CD4-positive, alpha-beta T cell treated with Interleukin-1 beta for 1 hour (primary cell): ENCODE measurements at regions not wholly inside any gene's neighbourhood (a gene's known extent, or its start where the extent isn't known, plus 50 kb on each side); places are given as distances from the start of the nearest gene placed in this dataset.

Source experiments
- DNase-seq, 2 donors: peaks; one replicate each; pipeline ENCODE4 v3.0.0-alpha.2; 2020 to 2022

DNA sequence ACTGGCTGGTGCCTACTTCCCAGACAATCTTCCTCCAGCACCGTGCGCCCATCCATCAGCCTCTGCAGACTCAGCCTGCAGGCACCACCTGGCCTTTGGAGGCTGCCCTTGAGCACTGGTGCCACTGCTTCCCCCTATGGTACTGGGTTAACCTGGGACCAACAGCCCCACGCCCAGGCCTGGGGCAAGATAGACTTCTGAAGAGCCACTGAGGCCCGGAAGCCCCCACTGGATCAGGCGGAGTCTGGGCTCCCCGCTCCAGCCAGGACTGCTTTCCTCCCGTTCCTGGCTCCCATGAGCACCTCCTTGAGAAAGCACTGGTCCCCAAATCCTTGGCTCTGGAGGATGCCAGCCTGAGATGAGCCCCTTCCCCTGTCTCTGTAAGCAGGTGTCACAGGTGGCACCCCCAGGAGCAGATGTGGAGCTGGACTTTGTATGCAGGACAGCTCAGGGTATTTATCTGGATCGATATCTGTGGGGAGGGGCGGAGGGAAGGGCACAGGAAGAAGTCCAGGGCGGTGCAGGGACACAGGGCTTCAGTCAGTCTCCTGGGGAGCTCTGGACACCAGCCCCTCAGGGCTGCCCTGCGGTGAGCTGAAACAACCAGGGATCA is 206.5 kb upstream of the PPP2R2D start:
- no peak for DNase-seq

DNA sequence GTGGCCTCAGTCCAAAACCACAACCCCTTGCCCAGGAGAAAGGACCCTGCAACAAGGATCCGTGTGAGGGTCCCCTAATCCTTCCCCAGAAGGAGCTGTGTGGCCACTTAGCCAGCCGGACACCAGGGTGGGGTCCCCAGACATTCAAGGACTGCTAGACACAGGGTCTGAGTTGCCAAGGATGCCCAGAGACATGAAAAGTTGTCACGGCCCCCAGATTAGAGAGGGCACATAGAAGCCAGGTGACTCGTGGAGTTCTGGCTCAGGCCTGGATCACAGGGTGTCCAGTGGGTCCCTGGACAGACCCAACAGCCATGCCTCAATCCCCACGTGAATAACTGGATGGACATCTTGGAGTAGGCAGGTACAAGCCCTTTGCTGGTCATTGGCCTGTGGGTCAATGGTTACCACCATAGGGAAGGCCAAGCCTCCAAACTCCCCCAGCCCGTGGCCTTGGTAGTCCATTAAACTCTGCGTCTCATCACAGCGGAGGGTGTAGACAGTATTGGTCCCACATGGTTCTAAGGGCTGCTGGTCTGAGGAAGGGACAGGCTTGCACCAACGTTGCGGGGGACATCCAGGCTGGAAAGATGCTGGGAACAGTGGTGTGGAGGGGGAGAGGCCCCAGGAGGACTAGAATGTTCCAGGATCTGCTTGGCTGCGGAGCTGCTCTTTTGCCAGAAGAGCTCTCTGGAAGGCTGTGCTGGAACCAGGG is 205.9 kb upstream of the PPP2R2D start:
- DNase-seq, result no peak

GRCh38 chr10:131695496-131696165 is 205.2 kb upstream of the PPP2R2D start:
- DNase-seq, result no peak

- DNase-seq, result no peak
These were observed 203.2 kb upstream of the PPP2R2D start for GRCh38 chr10:131697476-131698128.

DNA sequence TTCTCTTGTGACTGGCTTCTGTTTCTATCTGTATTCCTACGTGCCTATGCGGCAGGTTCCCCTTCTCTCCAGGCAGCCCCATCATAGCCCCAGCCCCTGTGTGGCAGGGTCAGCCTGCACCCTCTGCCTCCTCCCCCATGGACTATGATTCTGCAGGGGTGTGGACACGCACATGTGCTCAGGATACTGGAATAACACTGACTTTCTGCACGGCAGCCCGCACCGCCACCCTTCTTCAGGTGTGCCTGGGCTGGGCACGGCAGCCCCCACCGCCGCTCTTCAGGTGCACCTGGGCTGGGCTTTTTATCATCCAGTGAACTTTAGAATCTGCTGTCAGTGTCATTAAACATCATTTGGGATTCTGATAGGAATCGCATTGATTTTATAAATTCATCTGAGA is 202.6 kb upstream of the PPP2R2D start:
- no peak for DNase-seq

GRCh38 chr10:131698986-131699385 is 201.8 kb upstream of the PPP2R2D start:
- DNase-seq, result no peak

DNA sequence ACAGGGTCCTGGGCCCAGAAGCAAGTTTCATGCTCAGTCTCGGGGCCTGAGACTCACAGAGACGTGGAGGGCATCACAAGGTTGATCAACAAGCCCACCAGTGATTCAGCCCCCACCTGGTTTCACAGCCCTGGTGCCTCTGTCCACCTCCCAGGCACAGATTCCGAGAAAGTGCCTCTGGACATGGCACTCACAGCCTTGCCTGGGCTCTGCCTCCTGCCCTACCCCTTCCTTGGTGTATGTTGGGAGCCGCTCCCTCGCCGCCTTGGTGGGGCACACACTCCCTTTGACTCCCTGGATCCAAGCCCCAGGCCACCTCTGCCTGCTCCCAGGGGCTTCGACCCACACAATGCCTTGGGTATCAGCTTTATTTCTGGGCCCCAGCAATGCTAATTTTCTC is 200.8 kb upstream of the PPP2R2D start:
- DNase-seq, result no peak

DNA sequence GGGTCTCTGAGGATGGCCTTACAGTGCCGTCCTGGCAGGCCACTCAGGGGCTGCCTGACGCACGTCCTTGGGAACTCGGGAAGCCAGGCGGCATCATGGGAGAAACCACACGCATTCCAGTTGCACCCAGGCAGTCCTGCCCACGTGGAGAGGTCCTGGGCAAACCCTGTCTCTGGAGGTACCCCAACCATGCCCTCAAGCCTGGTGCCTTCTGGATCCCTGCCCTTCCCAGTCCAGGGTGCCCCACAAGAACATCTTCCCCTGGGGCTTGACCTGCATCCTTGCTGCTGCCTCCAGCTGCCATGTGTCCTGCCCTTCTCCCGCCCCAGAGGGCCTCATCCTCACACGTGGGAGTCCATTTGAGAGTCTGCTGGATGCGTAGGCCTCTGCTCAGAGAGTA is 200.3 kb upstream of the PPP2R2D start:
- DNase-seq, result no peak

GRCh38 chr10:131701131-131701947 is 199.5 kb upstream of the PPP2R2D start:
- no peak for DNase-seq

DNA sequence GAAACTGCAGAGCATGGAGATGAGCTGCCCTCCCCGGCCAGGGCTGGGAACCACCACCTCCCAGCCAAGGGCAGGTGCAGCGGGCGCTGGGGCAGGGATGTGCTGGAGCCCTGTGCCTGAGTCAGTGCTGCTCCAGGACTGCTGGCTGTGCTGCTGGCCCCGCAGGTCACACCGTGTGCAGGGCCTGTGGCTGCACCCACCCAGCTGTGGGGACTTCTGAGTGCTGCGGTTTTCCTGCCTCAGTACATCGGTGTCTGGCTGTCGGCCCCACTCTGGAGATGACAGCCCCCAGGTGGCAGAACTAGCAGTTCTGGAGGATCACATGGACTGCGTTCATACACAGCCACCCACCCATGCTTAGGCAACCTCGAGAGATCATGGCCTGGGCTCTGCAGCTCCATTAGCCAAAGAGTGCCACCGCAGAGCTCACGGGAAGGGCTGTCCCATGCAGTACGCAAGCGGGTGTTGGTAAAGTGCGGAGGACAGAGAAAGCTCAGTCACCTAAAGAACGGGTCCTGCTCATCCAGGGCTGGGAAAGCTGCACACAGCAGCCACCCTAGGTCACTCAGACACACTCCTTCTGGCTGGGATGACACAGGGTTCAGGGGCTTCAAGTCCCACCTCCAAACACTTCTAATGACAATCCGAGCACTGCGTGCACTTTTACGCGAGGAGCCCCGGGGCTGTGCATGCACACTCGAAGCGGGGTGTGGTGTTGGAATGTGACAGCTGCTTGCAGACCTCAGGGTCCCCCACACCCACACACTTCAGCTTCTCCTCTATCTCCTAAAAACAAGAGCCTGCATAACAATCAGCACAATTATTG is 198.1 kb upstream of the PPP2R2D start:
- DNase-seq, result no peak

DNA sequence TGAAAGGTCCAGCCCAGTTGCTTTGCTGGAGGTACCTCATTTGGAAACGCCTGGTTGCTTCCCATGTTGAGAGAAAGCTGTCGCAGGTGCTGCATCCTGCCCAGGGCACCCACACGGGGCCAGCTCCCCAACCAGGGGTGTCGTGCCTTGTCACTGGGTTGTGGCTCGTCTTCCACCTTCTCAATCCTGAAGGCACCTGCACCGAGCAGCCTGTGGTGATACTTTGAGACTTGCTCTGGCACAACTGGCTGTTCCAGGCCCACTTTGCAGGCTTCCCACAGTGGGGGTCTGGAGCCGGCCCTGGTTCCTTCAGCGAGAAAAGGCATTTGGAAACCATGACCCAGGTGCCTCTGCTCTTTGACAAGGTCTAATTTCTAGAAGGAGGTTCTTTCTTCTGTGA is 197.3 kb upstream of the PPP2R2D start:
- DNase-seq, result no peak

DNA sequence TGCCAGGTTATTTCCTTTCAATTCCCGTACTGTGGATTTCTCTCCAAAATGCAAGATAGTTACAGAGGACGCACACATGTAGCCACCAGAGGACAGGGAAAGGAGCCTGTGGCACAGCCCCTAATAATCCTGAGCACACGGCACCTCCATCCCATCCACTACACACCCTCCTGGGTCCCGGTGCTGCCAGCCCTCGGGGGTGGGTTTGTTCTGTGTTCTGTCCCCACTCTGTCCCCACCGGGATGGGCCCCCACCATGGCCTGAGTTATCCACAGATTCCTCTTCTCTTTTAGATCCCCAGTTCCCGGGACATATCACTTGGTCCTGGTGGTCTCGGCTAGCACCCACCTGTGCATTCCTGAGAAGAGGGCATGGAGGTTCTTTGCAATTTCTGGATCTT is 196.9 kb upstream of the PPP2R2D start:
- no peak for DNase-seq

DNA sequence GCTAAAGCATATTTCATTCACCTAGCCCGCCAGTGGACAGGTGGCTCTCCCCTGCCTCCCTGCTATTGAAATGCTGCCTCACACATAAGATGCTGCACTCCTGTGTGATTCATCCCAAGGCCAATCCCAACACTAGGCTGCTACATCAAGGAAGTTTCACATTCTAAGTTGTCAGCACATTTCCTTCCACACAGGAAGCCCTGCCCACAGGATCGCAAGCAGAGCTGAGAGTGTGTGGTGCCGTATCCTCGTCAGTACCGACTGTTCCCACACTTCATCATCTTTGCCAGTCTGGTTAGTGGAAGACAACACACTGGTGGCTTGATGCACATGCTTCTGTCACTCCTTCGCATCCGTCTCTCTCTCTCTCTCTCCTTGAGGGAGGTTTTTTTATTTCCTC is 194.3 kb upstream of the PPP2R2D start:
- no peak for DNase-seq

DNA sequence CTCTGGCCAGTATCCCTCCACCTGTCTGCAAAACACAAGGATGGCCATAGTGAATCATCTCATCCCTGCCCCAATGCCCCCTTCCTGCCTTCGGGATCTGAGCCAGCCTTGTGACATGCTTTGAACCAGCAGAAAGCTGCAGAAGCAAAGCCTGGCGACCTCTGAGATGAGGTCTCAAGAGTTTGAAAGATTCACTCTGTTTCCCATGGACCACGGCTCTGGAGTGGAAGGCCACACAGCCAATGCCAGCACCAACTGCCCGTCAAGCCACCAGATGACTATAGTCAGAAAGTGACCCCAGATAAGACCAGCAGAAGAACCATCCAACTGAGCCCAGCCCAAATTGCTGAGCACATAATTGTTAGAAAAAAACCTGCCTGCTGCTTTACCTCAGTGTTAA is 193.9 kb upstream of the PPP2R2D start:
- DNase-seq, result no peak

DNA sequence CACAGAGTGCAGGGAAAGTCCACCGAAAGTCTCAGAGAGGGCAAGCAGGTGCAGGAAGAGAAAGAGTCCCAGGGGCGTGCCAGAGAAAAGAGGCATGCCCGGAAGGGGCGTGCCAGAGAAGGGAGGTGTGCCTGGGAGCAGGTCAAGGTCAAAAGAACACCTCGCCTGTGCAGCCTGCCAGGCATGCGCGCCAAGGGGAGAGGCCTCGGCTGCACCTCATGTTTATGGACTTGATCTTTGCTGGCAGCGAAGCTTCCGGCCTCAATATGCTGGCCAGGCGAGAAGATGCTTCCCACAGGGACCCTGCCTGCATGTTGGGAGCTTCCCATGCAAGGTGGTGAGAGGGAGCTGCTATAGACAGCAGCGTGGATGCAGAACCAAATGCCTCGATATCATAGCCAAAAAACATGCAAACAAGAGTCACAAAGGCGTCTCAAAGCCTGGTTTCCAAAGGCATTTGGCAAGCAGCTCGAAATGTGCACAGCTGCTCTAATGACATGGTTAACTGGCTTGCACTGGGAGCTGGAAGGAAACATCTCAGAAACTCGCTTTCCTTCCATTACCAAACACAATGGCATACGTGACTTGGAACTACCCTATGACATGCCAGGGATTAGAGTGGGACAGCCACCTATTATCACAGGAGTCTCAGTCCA is 192.5 kb upstream of the PPP2R2D start:
- DNase-seq, result no peak

GRCh38 chr10:131710142-131710861 is 190.5 kb upstream of the PPP2R2D start:
- no peak for DNase-seq

DNA sequence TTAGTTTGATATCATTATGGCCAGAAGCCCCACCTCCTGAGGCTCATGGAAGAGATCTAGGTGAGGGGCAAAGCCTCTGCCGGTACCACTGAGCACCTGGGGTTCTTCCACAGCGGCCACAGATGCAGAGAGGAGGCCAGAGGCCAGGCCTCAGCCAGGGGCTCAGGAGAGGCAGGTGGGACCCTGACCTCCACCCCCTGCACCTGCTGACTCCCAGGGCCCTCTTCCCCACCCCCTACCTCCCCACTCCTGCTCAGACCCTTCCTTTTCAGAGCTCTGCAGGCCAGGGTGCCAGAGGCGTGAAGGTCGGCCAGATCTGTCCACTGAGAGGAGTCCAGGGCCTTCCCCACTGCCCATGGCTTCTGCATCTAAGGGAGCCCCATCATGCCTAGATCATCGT is 178.7 kb upstream of the PPP2R2D start:
- no peak for DNase-seq

DNA sequence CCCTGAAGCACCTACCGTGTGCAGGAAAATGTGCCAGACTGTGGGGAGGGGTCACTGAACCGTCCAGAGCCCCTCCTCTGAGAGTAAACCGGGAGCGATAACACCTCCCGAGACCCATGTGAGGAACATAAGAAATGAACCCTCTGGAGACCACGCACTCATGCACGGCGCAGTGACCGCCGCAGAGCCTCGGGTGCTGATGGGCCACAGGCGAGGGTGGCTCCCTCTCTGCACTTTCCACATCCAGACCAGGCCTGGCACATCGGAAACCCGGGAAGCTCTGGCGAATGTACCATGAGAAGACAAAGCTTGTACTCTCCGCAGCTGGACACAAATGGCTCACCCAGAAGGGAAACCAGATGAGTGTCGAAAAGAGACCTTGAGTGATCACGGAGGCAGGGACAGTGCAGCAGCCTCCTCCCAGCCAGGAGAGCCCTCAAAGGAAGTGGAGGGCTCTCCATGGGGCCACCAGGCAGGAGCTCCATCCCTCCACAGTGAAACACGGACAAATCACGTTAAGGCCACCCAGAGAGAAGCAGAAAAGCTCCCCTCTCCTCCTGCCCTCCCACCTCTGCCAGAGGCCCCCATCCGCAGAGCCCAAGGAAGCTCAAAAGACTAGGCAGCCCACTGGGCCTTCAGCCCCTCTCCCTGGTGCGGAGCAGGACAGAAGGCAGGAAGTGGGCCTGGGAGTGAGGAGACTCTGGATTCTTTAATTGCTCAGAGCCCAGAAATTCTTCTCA is 178.1 kb upstream of the PPP2R2D start:
- DNase-seq, result no peak

- DNase-seq, result no peak
These were observed 177.3 kb upstream of the PPP2R2D start for GRCh38 chr10:131723297-131724168.
